ENCODE measurements at regions not wholly inside any gene's neighbourhood (a gene's known extent, or its start where the extent isn't known, plus 50 kb on each side); places are given as distances from the start of the nearest gene placed in this dataset.
A peak's percentile ranks its signal among the peaks of the same experiment; 100 is the strongest.

DNA sequence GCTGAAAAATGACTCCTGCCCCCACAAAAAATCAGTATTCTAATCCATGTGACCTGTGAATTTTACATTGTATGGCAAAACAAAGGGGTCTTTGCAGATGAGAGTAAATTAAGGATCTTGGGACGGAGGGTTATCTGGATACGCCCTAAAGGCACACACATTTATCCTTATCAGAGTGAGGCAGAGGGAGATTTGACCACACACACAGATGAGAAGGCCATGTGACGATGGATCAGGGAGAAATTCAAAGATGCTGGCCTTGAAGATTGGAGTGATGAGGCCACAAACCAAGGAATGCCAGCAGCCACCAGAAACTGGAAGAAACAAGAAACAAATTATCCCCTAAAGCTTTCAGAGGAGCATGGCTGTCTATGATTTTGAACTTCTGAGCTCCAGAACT, 288.5 kb downstream of the XXYLT1 start:
- H3K36me3 Mint-ChIP-seq (ENCODE audit: unreplicated experiment) = peaks cover 12% of the 10 kb centered on the region
- peaks cover 20% of the 10 kb centered on the region for H3K9me3 Mint-ChIP-seq (ENCODE audit: unreplicated experiment)
- peaks cover 19% of the 10 kb centered on the region for H3K27me3 Mint-ChIP-seq (ENCODE audit: unreplicated experiment)
- DNase-seq = no peak
- H3K27ac Mint-ChIP-seq (ENCODE audit: unreplicated experiment) = peak overlapping the region; percentile 40
- peaks cover 21% of the 10 kb centered on the region for H3K4me1 Mint-ChIP-seq (ENCODE audit: low read depth, unreplicated experiment)
- no peak overlapping the region for H3K4me3 Mint-ChIP-seq (ENCODE audit: unreplicated experiment)
- TF ChIP-seq, protein P1, sequence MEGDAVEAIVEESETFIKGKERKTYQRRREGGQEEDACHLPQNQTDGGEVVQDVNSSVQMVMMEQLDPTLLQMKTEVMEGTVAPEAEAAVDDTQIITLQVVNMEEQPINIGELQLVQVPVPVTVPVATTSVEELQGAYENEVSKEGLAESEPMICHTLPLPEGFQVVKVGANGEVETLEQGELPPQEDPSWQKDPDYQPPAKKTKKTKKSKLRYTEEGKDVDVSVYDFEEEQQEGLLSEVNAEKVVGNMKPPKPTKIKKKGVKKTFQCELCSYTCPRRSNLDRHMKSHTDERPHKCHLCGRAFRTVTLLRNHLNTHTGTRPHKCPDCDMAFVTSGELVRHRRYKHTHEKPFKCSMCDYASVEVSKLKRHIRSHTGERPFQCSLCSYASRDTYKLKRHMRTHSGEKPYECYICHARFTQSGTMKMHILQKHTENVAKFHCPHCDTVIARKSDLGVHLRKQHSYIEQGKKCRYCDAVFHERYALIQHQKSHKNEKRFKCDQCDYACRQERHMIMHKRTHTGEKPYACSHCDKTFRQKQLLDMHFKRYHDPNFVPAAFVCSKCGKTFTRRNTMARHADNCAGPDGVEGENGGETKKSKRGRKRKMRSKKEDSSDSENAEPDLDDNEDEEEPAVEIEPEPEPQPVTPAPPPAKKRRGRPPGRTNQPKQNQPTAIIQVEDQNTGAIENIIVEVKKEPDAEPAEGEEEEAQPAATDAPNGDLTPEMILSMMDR (IDR thresholded peaks at IDR 0.05; ENCODE audit: partially characterized antibody, unreplicated experiment) = no peak

DNA sequence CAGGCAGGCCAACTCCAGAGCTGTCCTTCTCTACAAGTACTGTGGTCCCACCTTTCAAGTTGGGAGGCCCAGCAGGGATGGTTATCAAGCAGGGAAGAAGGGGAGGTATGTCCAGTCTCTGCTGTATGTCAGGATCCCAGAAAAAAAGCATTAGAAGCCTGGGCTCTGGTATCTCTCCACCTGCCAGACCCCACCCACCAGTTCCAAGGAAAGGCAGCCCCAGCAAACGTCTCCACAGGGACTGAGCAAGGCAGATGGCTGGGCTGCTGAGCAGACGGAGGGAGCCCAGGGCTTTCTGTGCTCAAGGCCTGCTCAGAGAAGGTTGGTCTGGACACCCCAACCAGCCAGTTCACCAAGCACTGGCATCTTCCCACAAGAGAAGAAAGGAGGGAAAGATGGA, 287.8 kb downstream of the XXYLT1 start:
- Mint-ChIP-seq H3K27me3 (ENCODE audit: unreplicated experiment) (peaks cover 19% of the 10 kb centered on the region), H3K9me3 (ENCODE audit: unreplicated experiment) (peaks cover 19% of the 10 kb centered on the region), H3K4me1 (ENCODE audit: low read depth, unreplicated experiment) (peaks cover 21% of the 10 kb centered on the region), H3K4me3 (ENCODE audit: unreplicated experiment) (peak overlapping the region; percentile 78), H3K27ac (ENCODE audit: unreplicated experiment) (peak overlapping the region; percentile 93), H3K36me3 (ENCODE audit: unreplicated experiment) (peaks cover 12% of the 10 kb centered on the region)
- DNase-seq = peak; percentile 44
- TF ChIP-seq, protein P1 (IDR thresholded peaks at IDR 0.05; ENCODE audit: partially characterized antibody, unreplicated experiment) = no peak

DNA sequence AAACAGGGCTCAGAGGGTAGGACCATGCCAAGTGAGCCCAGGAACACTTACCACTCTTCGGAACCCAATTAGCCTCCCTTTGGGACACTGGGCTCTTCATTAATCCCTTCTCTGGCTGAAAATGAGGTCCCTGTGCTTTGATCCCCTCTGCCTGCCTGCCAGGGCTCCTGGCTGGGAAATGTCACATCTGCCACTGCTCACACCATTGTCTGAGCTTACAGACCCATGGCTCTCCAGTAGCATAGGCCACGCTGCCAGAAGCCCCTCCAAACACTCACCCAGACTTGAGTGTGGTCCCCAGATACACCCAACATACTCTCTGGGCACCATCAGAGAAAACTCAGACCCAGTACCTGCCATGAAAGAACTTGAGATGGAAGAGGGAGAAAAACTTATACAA, 287.3 kb downstream of the XXYLT1 start:
- Mint-ChIP-seq H3K4me1 (ENCODE audit: low read depth, unreplicated experiment) (peaks cover 21% of the 10 kb centered on the region), H3K27ac (ENCODE audit: unreplicated experiment) (peak overlapping the region; percentile 93), H3K4me3 (ENCODE audit: unreplicated experiment) (peak overlapping the region; percentile 45), H3K27me3 (ENCODE audit: unreplicated experiment) (peaks cover 19% of the 10 kb centered on the region), H3K9me3 (ENCODE audit: unreplicated experiment) (peaks cover 19% of the 10 kb centered on the region), H3K36me3 (ENCODE audit: unreplicated experiment) (peaks cover 12% of the 10 kb centered on the region)
- TF ChIP-seq, protein P1 (IDR thresholded peaks at IDR 0.05; ENCODE audit: partially characterized antibody, unreplicated experiment) = no peak
- peak; percentile 46 for DNase-seq

DNA sequence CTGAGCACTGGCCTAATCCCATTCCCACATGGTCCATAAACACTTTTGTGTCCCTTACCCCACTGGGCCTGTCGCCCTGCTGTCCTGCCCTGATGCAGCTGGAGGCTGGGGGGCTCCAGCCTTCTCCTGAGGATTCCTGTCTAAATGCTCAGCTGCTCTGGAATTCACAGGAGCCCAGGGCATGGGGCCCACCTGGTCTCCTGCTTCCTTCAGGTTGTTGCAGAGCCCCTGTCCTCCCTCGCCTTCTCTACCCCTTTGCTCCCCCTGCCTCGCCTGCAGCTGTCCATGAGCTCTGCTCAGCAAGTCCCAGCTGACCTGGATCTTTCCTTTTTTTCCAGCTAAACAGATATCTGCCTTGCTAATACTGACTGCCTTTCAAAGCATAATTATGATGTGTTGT, 286.9 kb downstream of the XXYLT1 start:
- Mint-ChIP-seq H3K27me3 (ENCODE audit: unreplicated experiment) (peaks cover 19% of the 10 kb centered on the region), H3K4me1 (ENCODE audit: low read depth, unreplicated experiment) (peaks cover 21% of the 10 kb centered on the region), H3K4me3 (ENCODE audit: unreplicated experiment) (peak overlapping the region; percentile 23), H3K27ac (ENCODE audit: unreplicated experiment) (peak overlapping the region; percentile 30), H3K9me3 (ENCODE audit: unreplicated experiment) (peaks cover 19% of the 10 kb centered on the region), H3K36me3 (ENCODE audit: unreplicated experiment) (peaks cover 12% of the 10 kb centered on the region)
- DNase-seq = no peak
- TF ChIP-seq, protein P1 (IDR thresholded peaks at IDR 0.05; ENCODE audit: partially characterized antibody, unreplicated experiment) = no peak

DNA sequence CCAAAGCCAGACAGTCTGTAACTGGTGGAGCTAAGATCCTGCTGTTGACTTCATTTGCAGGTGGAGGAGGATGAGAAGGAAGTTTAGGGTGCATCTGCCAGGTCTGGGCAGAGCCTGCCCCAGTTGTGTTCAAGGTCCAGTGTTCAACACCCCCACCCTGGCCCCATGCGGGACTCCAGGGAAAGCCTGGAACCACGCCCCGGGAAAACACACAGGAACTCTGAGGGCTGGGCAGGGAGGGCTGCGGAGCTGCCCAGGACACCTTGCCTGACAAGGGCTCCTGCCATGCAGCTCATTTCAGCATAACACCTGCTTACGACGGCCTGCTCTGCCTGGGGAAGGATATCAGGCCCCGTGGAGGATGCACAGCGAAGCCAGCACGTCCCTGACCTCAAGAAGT, 286.3 kb downstream of the XXYLT1 start:
- TF ChIP-seq, protein P1 (IDR thresholded peaks at IDR 0.05; ENCODE audit: partially characterized antibody, unreplicated experiment) = no peak
- Mint-ChIP-seq H3K9me3 (ENCODE audit: unreplicated experiment) (peaks cover 19% of the 10 kb centered on the region), H3K4me3 (ENCODE audit: unreplicated experiment) (peak overlapping the region; percentile 23), H3K27me3 (ENCODE audit: unreplicated experiment) (peaks cover 19% of the 10 kb centered on the region), H3K27ac (ENCODE audit: unreplicated experiment) (peak overlapping the region; percentile 30), H3K36me3 (ENCODE audit: unreplicated experiment) (peaks cover 17% of the 10 kb centered on the region), H3K4me1 (ENCODE audit: low read depth, unreplicated experiment) (peaks cover 21% of the 10 kb centered on the region)
- DNase-seq = no peak

Data from glutamatergic neuron (in vitro differentiated cells).